Psoas muscle (tissue), 7 donors: ENCODE measurements at regions not wholly inside any gene's neighbourhood (a gene's known extent, or its start where the extent isn't known, plus 50 kb on each side); places are given as distances from the start of the nearest gene placed in this dataset.
"Not testable (repeated sequence)": the region's sequence is repeated elsewhere in the genome, so short reads cannot be mapped to it uniquely, and the experiment has no call there.

Experiments
- ATAC-seq, 4 donors: fragments of 200-7000 bp; cut with Tn5 transposase; one replicate each; pipeline ENCODE4 v1.9.1; 2020; ENCODE audit warnings: moderate library complexity in 3 of 4, mild to moderate bottlenecking in 2 of 4
- DNase-seq, 2 donors: peaks; one replicate each; pipeline ENCODE4 v3.0.0-alpha.2; 2020
- H3K27ac ChIP-seq: fragments of 200-600 bp; one replicate; pipeline ENCODE4 v1.8.0; 2022
- H3K27me3 ChIP-seq, 3 donors: fragments of 200-600 bp in 1 of 3; one replicate each; pipeline versions ENCODE4 v1.6.1 to v1.8.0; 2013 to 2022; ENCODE audit warnings: low read length in 2 of 3, mild to moderate bottlenecking in 2 of 3, moderate library complexity in 1 of 3; ENCODE audit not compliant: insufficient read depth in 3 of 3
- H3K36me3 ChIP-seq, 2 donors: fragments of 200-600 bp in 1 of 2; one replicate each; pipeline versions ENCODE4 v1.6.1 to v1.8.0; 2013 to 2022; ENCODE audit warnings: low read depth in 1 of 2, mild to moderate bottlenecking in 1 of 2, moderate library complexity in 1 of 2; ENCODE audit not compliant: insufficient read depth in 1 of 2
- H3K4me1 ChIP-seq: fragments of 200-600 bp; one replicate; pipeline ENCODE4 v1.8.0; 2022
- H3K4me3 ChIP-seq: fragments of 200-600 bp; one replicate; pipeline ENCODE4 v1.8.0; 2022; ENCODE audit warnings: mild to moderate bottlenecking
- H3K9me3 ChIP-seq: fragments of 200-600 bp; one replicate; pipeline ENCODE4 v1.8.0; 2022
- WGBS, 3 donors: extraction: QIAGEN DNeasy Blood & Tissue Kit; methylation state at CpG; one replicate each; pipeline versions ENCODE4 v1.1.6 to v1.1.7; 2013; 5-methylcytosine and 5-hydroxymethylcytosine counted together
- intact Hi-C, 2 donors: fragments of 100-400 bp; cut with DNase I; formaldehyde crosslinking; loops; one replicate each; pipeline versions ENCODE4 v1.11.0 to v1.14.2; 2022
- TF ChIP-seq, protein P1 (sequence below): fragments of 200-600 bp; IDR thresholded peaks from one replicate; pipeline ENCODE4 v1.8.0; 2022; ENCODE audit warnings: antibody characterized with exemption
- donor health status: healthy with polysubstance abuse.
- donor health status: DM: no; HTN: no; CAD: no; lungs with moderate emphysema.
- donor health status: Bipolar disorder and iron deficiency.
- donor health status: healthy.
- donor health status: DM: yes; HTN: yes; CAD: no.
- donor health status: DM: no; HTN: no; CAD: no.
- donor health status: DM: yes; HTN: yes; CAD: no.

GRCh38 chr1:106344494-106344893 lies 712.0 kb upstream of the PRMT6 start:
- TF ChIP-seq, protein P1, sequence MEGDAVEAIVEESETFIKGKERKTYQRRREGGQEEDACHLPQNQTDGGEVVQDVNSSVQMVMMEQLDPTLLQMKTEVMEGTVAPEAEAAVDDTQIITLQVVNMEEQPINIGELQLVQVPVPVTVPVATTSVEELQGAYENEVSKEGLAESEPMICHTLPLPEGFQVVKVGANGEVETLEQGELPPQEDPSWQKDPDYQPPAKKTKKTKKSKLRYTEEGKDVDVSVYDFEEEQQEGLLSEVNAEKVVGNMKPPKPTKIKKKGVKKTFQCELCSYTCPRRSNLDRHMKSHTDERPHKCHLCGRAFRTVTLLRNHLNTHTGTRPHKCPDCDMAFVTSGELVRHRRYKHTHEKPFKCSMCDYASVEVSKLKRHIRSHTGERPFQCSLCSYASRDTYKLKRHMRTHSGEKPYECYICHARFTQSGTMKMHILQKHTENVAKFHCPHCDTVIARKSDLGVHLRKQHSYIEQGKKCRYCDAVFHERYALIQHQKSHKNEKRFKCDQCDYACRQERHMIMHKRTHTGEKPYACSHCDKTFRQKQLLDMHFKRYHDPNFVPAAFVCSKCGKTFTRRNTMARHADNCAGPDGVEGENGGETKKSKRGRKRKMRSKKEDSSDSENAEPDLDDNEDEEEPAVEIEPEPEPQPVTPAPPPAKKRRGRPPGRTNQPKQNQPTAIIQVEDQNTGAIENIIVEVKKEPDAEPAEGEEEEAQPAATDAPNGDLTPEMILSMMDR = no peak
- no peaks in the 10 kb centered on the region for H3K9me3 ChIP-seq
- WGBS, 3 donors = 41 to 57% (median 49%) methylated on average over 4 of the region's 4 CpGs
- intact Hi-C loops = no loop called here
- DNase-seq (no peak), ATAC-seq (no peak)
- no peak overlapping the region for H3K27ac ChIP-seq
- no peaks in the 10 kb centered on the region for H3K27me3 ChIP-seq
- no peak overlapping the region for H3K4me3 ChIP-seq
- no peaks in the 10 kb centered on the region for H3K4me1 ChIP-seq
- no peaks in the 10 kb centered on the region for H3K36me3 ChIP-seq

GRCh38 chr1:106360252-106360651 lies 696.2 kb upstream of the PRMT6 start:
- H3K9me3 ChIP-seq = peaks cover 6% of the 10 kb centered on the region

DNA sequence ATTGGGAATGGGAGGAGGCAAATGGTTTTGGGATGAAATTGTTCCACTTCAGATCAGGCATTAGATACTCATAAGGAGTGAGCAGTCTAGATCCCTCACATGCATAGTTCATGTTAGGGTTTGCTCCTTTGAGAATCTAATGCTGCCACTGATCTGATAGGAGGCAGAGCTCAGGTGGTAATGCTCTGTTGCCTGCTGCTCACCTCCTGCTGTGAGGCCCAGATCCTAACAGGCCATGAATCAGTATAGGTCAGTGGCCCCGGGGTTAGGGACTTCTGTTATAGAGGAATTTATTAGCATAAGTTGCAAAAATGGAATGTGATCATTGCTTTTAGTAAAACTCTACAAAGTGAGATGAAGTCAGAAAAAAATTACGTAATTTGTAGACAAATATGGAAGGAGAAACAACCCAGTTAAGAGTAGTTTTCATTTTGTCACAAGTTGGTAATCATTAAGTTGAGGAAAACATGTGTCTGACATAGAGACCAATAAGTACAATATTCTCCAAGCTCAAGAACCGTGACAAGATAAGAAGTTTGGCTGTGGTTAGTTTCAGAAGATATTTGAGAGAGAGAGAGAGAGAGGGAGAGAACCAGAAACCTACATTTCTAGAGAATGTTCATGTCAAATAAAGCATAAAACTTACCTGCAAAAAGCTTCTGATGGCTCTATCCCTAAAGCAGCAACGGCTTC lies 689.7 kb upstream of the PRMT6 start:
- no peaks in the 10 kb centered on the region for H3K27me3 ChIP-seq
- DNase-seq = no peak
- H3K27ac ChIP-seq = no peak overlapping the region
- 63 to 72% (median 70%) methylated on average over 4 of the region's 4 CpGs for WGBS, 3 donors
- intact Hi-C loops = no loop called here
- TF ChIP-seq, protein P1 = no peak
- no peak for ATAC-seq
- no peaks in the 10 kb centered on the region for H3K36me3 ChIP-seq
- no peak overlapping the region for H3K4me3 ChIP-seq
- H3K4me1 ChIP-seq = no peaks in the 10 kb centered on the region
- H3K9me3 ChIP-seq = no peaks in the 10 kb centered on the region

More at GRCh38 chr1:106360252-106360651, 696.2 kb upstream of the PRMT6 start:
- Histone ChIP-seq H3K4me1 (no peaks in the 10 kb centered on the region), H3K27ac (no peak overlapping the region), H3K4me3 (no peak overlapping the region), H3K27me3 (no peaks in the 10 kb centered on the region), H3K36me3 (no peaks in the 10 kb centered on the region)
- 84 to 91% (median 89%) methylated on average over 2 of the region's 2 CpGs for WGBS, 3 donors
- ATAC-seq = no peak
- TF ChIP-seq, protein P1 = no peak
- intact Hi-C loops = no loop called here
- no peak for DNase-seq

DNA sequence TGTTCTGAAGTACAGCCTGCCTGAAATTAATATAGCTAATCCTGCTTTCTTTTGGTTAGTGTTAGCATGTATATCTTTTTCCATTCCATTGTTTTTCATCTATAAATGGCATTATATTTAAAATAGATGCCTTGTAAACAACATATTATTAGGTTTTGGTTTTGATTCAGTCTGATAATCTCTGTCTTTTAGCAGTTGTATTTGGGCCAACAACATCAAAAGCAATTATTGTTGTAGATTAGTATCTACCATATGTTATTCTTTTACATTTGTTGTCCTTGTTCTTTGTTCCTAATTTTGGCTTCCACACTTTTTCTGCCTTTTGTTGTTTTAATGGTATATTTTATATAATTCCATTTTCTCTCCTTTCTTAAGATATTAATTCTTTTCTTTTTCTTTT lies 678.2 kb upstream of the PRMT6 start:
- no peaks in the 10 kb centered on the region for H3K27me3 ChIP-seq
- H3K4me3 ChIP-seq = no peak overlapping the region
- DNase-seq (no peak), ATAC-seq (no peak)
- H3K27ac ChIP-seq = no peak overlapping the region
- H3K9me3 ChIP-seq = no peaks in the 10 kb centered on the region
- no peaks in the 10 kb centered on the region for H3K4me1 ChIP-seq
- TF ChIP-seq, protein P1 = no peak
- H3K36me3 ChIP-seq = no peaks in the 10 kb centered on the region
- intact Hi-C loops = no loop called here

DNA sequence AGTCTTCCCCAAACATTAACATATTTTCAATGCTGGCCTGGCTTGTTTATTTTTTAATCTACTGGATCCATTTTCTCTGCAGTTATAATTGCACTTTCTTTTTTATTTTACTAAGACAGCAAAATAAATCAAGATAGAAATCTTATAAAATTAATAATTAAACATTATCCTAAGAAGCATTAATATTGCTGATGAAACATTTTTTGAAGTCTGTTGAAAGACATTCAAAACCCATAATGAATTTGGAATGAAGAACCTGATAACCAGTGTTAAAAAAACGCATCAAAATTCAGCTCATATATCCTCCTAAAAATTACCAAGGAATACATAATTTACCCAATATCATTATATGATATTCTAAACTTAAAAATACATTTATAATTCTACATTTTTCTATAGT lies 675.7 kb upstream of the PRMT6 start:
- Histone ChIP-seq H3K27me3 (no peaks in the 10 kb centered on the region), H3K36me3 (no peaks in the 10 kb centered on the region), H3K4me1 (no peaks in the 10 kb centered on the region), H3K4me3 (no peak overlapping the region), H3K27ac (no peak overlapping the region), H3K9me3 (no peaks in the 10 kb centered on the region)
- DNase-seq (no peak), ATAC-seq (no peak)
- intact Hi-C loops = no loop called here
- TF ChIP-seq, protein P1 = no peak
- WGBS, 3 donors = 73 to 76% (median 73%) methylated on average over 1 of the region's 1 CpG

DNA sequence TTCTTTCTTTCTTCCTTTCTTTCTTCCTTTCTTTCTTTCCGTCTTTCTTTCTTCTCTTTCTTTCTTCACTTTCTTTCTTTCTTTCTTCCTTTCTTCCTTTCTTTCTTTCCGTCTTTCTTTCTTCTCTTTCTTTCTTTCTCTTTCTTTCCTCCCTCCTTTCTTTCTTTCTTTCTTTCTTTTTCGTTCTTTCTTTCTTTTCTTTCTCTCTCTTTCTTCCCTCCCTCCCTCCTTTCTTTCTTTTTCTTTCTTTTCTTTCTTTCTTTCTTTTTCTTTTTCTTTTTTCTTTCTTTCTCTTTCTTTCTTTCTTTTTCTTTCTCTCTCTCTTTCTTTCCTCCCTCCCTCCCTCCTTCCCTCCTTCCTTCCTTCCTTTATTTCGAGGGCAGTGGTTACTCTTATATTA lies 667.3 kb upstream of the PRMT6 start:
- H3K4me3 ChIP-seq, ATAC-seq, H3K4me1 ChIP-seq, DNase-seq, intact Hi-C loops, H3K36me3 ChIP-seq, H3K27me3 ChIP-seq, H3K9me3 ChIP-seq, H3K27ac ChIP-seq: not testable (repeated sequence)
- 70 to 74% (median 74%) methylated on average over 4 of the region's 4 CpGs for WGBS, 3 donors
